Psoas muscle (tissue), 7 donors: ENCODE measurements at regions not wholly inside any gene's neighbourhood (a gene's known extent, or its start where the extent isn't known, plus 50 kb on each side); places are given as distances from the start of the nearest gene placed in this dataset.

Experiments
- ATAC-seq, 4 donors: fragments of 200-7000 bp; cut with Tn5 transposase; one replicate each; pipeline ENCODE4 v1.9.1; 2020; ENCODE audit warnings: moderate library complexity in 3 of 4, mild to moderate bottlenecking in 2 of 4
- DNase-seq, 2 donors: peaks; one replicate each; pipeline ENCODE4 v3.0.0-alpha.2; 2020
- H3K27ac ChIP-seq: fragments of 200-600 bp; one replicate; pipeline ENCODE4 v1.8.0; 2022
- H3K27me3 ChIP-seq, 3 donors: fragments of 200-600 bp in 1 of 3; one replicate each; pipeline versions ENCODE4 v1.6.1 to v1.8.0; 2013 to 2022; ENCODE audit warnings: low read length in 2 of 3, mild to moderate bottlenecking in 2 of 3, moderate library complexity in 1 of 3; ENCODE audit not compliant: insufficient read depth in 3 of 3
- H3K36me3 ChIP-seq, 2 donors: fragments of 200-600 bp in 1 of 2; one replicate each; pipeline versions ENCODE4 v1.6.1 to v1.8.0; 2013 to 2022; ENCODE audit warnings: low read depth in 1 of 2, mild to moderate bottlenecking in 1 of 2, moderate library complexity in 1 of 2; ENCODE audit not compliant: insufficient read depth in 1 of 2
- H3K4me1 ChIP-seq: fragments of 200-600 bp; one replicate; pipeline ENCODE4 v1.8.0; 2022
- H3K4me3 ChIP-seq: fragments of 200-600 bp; one replicate; pipeline ENCODE4 v1.8.0; 2022; ENCODE audit warnings: mild to moderate bottlenecking
- H3K9me3 ChIP-seq: fragments of 200-600 bp; one replicate; pipeline ENCODE4 v1.8.0; 2022
- CTCF ChIP-seq: fragments of 200-600 bp; IDR thresholded peaks from one replicate; pipeline ENCODE4 v1.8.0; 2022; ENCODE audit warnings: antibody characterized with exemption
- WGBS, 3 donors: extraction: QIAGEN DNeasy Blood & Tissue Kit; methylation state at CpG; one replicate each; pipeline versions ENCODE4 v1.1.6 to v1.1.7; 2013; 5-methylcytosine and 5-hydroxymethylcytosine counted together
- intact Hi-C, 2 donors: fragments of 100-400 bp; cut with DNase I; formaldehyde crosslinking; loops; one replicate each; pipeline versions ENCODE4 v1.11.0 to v1.14.2; 2022
- donor health status: healthy with polysubstance abuse.
- donor health status: DM: no; HTN: no; CAD: no; lungs with moderate emphysema.
- donor health status: Bipolar disorder and iron deficiency.
- donor health status: healthy.
- donor health status: DM: yes; HTN: yes; CAD: no.
- donor health status: DM: no; HTN: no; CAD: no.
- donor health status: DM: yes; HTN: yes; CAD: no.

- WGBS, 3 donors, result 20 to 22% (median 22%) methylated on average over 4 of the region's 4 CpGs
- no peaks in the 10 kb centered on the region for H3K36me3 ChIP-seq
- DNase-seq, result no peak
- H3K9me3 ChIP-seq, result no peaks in the 10 kb centered on the region
- H3K27ac ChIP-seq, result no peak overlapping the region
- intact Hi-C loops, result no loop called here
- peaks cover 0 to 3% (median 0%) of the 10 kb centered on the region in 3 donors for H3K27me3 ChIP-seq
- ATAC-seq, result no peak
- TF ChIP-seq CTCF, result no peak
- H3K4me3 ChIP-seq, result no peak overlapping the region
- no peaks in the 10 kb centered on the region for H3K4me1 ChIP-seq
These were observed 143.7 kb upstream of the GNAO1 start for GRCh38 chr16:56047307-56048234.

- intact Hi-C loops, result loop anchor here in 1 of 2 donors (5.0 kb wide), 1 partner anchor 275 kb away; no protein-coding TSS in a partner anchor
- Histone ChIP-seq H3K4me1 (no peaks in the 10 kb centered on the region), H3K27ac (no peak overlapping the region), H3K27me3 (peaks cover 0 to 2% (median 0%) of the 10 kb centered on the region in 3 donors), H3K9me3 (no peaks in the 10 kb centered on the region), H3K4me3 (no peak overlapping the region), H3K36me3 (no peaks in the 10 kb centered on the region)
- 73 to 88% (median 77%) methylated on average over 4 of the region's 4 CpGs for WGBS, 3 donors
- no peak for TF ChIP-seq CTCF
- no peak for ATAC-seq
- DNase-seq, result no peak
These were observed 148.9 kb upstream of the GNAO1 start for GRCh38 chr16:56042416-56042815.

GRCh38 chr16:56041556-56042140, 149.6 kb upstream of the GNAO1 start:
- peaks cover 0 to 2% (median 0%) of the 10 kb centered on the region in 3 donors for H3K27me3 ChIP-seq
- intact Hi-C loops, result loop anchor here in 1 of 2 donors (5.0 kb wide), 1 partner anchor 276 kb away; no protein-coding TSS in a partner anchor
- H3K9me3 ChIP-seq, result peaks cover 7% of the 10 kb centered on the region
- ATAC-seq (no peak), DNase-seq (no peak)
- H3K36me3 ChIP-seq, result no peaks in the 10 kb centered on the region
- TF ChIP-seq CTCF, result no peak
- WGBS, 3 donors, result 70 to 80% (median 75%) methylated on average over 4 of the region's 4 CpGs
- H3K4me1 ChIP-seq, result no peaks in the 10 kb centered on the region
- H3K27ac ChIP-seq, result no peak overlapping the region
- H3K4me3 ChIP-seq, result no peak overlapping the region

- peaks cover 11% of the 10 kb centered on the region for H3K9me3 ChIP-seq
- no peak overlapping the region for H3K4me3 ChIP-seq
- no peaks in the 10 kb centered on the region for H3K4me1 ChIP-seq
- WGBS, 3 donors, result 48 to 60% (median 55%) methylated on average over 3 of the region's 3 CpGs
- no peak for ATAC-seq
- no peaks in the 10 kb centered on the region for H3K27me3 ChIP-seq
- no peak for DNase-seq
- no peaks in the 10 kb centered on the region for H3K36me3 ChIP-seq
- intact Hi-C loops, result no loop called here
- TF ChIP-seq CTCF, result no peak
- no peak overlapping the region for H3K27ac ChIP-seq
These were observed 152.7 kb upstream of the GNAO1 start for GRCh38 chr16:56038564-56039098.
